Liver (tissue), 8 donors: ENCODE measurements at regions not wholly inside any gene's neighbourhood (a gene's known extent, or its start where the extent isn't known, plus 50 kb on each side); places are given as distances from the start of the nearest gene placed in this dataset.

Experiments used
- DNase-seq: peaks from one replicate; pipeline ENCODE4 v3.0.0-alpha.2; 2017; ENCODE audit warnings: low spot score
- H3K27ac ChIP-seq, 2 donors: one replicate each; pipeline ENCODE4 v1.7.0; 2013; ENCODE audit warnings: inconsistent platforms in 2 of 2, low read length in 2 of 2, control low read depth in 1 of 2, low read depth in 1 of 2, mild to moderate bottlenecking in 1 of 2
- H3K27me3 ChIP-seq, 4 donors: one replicate each; pipeline versions ENCODE4 v1.6.1 to v1.7.0; 2013; ENCODE audit warnings: low read length in 3 of 4, inconsistent platforms in 1 of 4, mild to moderate bottlenecking in 1 of 4, moderate library complexity in 1 of 4; ENCODE audit not compliant: control insufficient read depth in 4 of 4, insufficient read depth in 4 of 4
- H3K36me3 ChIP-seq, 4 donors: one replicate each; pipeline versions ENCODE4 v1.6.1 to v1.7.0; 2013; ENCODE audit warnings: low read length in 3 of 4, mild to moderate bottlenecking in 3 of 4, low read depth in 1 of 4, moderate library complexity in 1 of 4; ENCODE audit not compliant: control insufficient read depth in 4 of 4, insufficient read depth in 3 of 4
- H3K4me1 ChIP-seq, 4 donors: one replicate each; pipeline versions ENCODE4 v1.6.1 to v1.7.0; 2013; ENCODE audit warnings: low read length in 3 of 4, mild to moderate bottlenecking in 3 of 4, moderate library complexity in 1 of 4; ENCODE audit not compliant: control insufficient read depth in 4 of 4, insufficient read depth in 4 of 4
- H3K4me3 ChIP-seq, 3 donors: one replicate each; pipeline versions ENCODE4 v1.6.1 to v1.7.0; 2013; ENCODE audit warnings: low read length in 3 of 3, control low read depth in 1 of 3, low read depth in 1 of 3, mild to moderate bottlenecking in 1 of 3
- H3K9ac ChIP-seq, 2 donors: one replicate each; pipeline ENCODE4 v1.7.0; 2013; ENCODE audit warnings: low read length in 2 of 2, mild to moderate bottlenecking in 2 of 2, moderate library complexity in 2 of 2, control low read depth in 1 of 2, low read depth in 1 of 2
- H3K9me3 ChIP-seq, 4 donors: one replicate each; pipeline versions ENCODE4 v1.6.1 to v1.7.0; 2013; ENCODE audit warnings: low read length in 3 of 4; ENCODE audit not compliant: control insufficient read depth in 4 of 4
- ATF3 ChIP-seq: IDR thresholded peaks from 2 replicates; pipeline ENCODE4 v1.6.1; 2016; ENCODE audit warnings: antibody characterized with exemption
- CTCF ChIP-seq: fragments of 150-350 bp; IDR thresholded peaks from 2 replicates; pipeline ENCODE4 v1.5.1; 2017; ENCODE audit warnings: improper control_type of control experiment, low read depth, low read length; ENCODE audit not compliant: missing input control
- EGR1 ChIP-seq, 2 donors: IDR thresholded peaks; 2 replicates each; pipeline ENCODE4 v1.6.1; 2016 to 2018; ENCODE audit warnings: antibody characterized with exemption in 2 of 2, low read depth in 2 of 2
- FOXA1 ChIP-seq: IDR thresholded peaks from 2 replicates; pipeline ENCODE4 v1.6.1; 2016; ENCODE audit warnings: antibody characterized with exemption
- GABPA ChIP-seq, 2 donors: IDR thresholded peaks in 1 of 2; conservative IDR thresholded peaks in 1 of 2; 2 replicates each; pipeline ENCODE4 v1.6.1; 2016; ENCODE audit warnings: antibody characterized with exemption in 2 of 2, mild to moderate bottlenecking in 1 of 2, moderate library complexity in 1 of 2
- HNF4A ChIP-seq, 2 donors: conservative IDR thresholded peaks; 2 replicates each; pipeline ENCODE4 v1.6.1; 2016; ENCODE audit warnings: antibody characterized with exemption in 2 of 2, mild to moderate bottlenecking in 2 of 2
- HNF4G ChIP-seq: IDR thresholded peaks from 2 replicates; pipeline ENCODE4 v1.6.1; 2016; ENCODE audit warnings: antibody characterized with exemption
- JUND ChIP-seq, 2 donors: IDR thresholded peaks; 2 replicates each; pipeline ENCODE4 v1.6.1; 2016; ENCODE audit warnings: antibody characterized with exemption in 2 of 2
- MAX ChIP-seq: IDR thresholded peaks from 2 replicates; pipeline ENCODE4 v1.6.1; 2016; ENCODE audit warnings: antibody characterized with exemption
- NR2F2 ChIP-seq: IDR thresholded peaks from 2 replicates; pipeline ENCODE4 v1.6.1; 2016; ENCODE audit warnings: antibody characterized with exemption
- RAD21 ChIP-seq, 2 donors: IDR thresholded peaks; 2 replicates each; pipeline ENCODE4 v1.6.1; 2016; ENCODE audit warnings: antibody characterized with exemption in 2 of 2, mild to moderate bottlenecking in 2 of 2
- REST ChIP-seq: IDR thresholded peaks from 2 replicates; pipeline ENCODE4 v1.6.1; 2016; ENCODE audit warnings: antibody characterized with exemption, mild to moderate bottlenecking
- SP1 ChIP-seq: IDR thresholded peaks from 2 replicates; pipeline ENCODE4 v1.6.1; 2018; ENCODE audit warnings: antibody characterized with exemption, mild to moderate bottlenecking
- TAF1 ChIP-seq: conservative IDR thresholded peaks from 2 replicates; pipeline ENCODE4 v1.6.1; 2016; ENCODE audit warnings: antibody characterized with exemption, mild to moderate bottlenecking
- YY1 ChIP-seq: IDR thresholded peaks from 2 replicates; pipeline ENCODE4 v1.6.1; 2016; ENCODE audit warnings: antibody characterized with exemption, mild to moderate bottlenecking
- ZBTB33 ChIP-seq: IDR thresholded peaks from 2 replicates; pipeline ENCODE4 v1.6.1; 2016; ENCODE audit warnings: antibody characterized with exemption
- WGBS: extraction: QIAGEN DNeasy Blood & Tissue Kit; methylation state at CpG from one replicate; pipeline ENCODE4 v1.1.7; 2013; 5-methylcytosine and 5-hydroxymethylcytosine counted together
- donor health status: healthy.
- donor health status: healthy.
- donor health status: healthy.
- donor health status: healthy.
- donor health status: healthy.

- Histone ChIP-seq H3K27ac (no peak overlapping the region), H3K4me1 (no peaks in the 10 kb centered on the region), H3K36me3 (no peaks in the 10 kb centered on the region), H3K9me3 (no peaks in the 10 kb centered on the region), H3K27me3 (no peaks in the 10 kb centered on the region), H3K9ac (no peak overlapping the region), H3K4me3 (no peak overlapping the region)
- 54% methylated on average over 1 of the region's 1 CpG for WGBS
- TF ChIP-seq ZBTB33 (no peak), MAX (no peak), NR2F2 (no peak)
- no peak for DNase-seq
Measured at GRCh38 chr13:61162636-61163035, 253.0 kb downstream of the PCDH20 start.

GRCh38 chr13:61162106-61162505 is 253.5 kb downstream of the PCDH20 start:
- 54% methylated on average over 3 of the region's 3 CpGs for WGBS
- Histone ChIP-seq H3K36me3 (no peaks in the 10 kb centered on the region), H3K4me1 (no peaks in the 10 kb centered on the region), H3K27me3 (no peaks in the 10 kb centered on the region), H3K9ac (no peak overlapping the region), H3K27ac (no peak overlapping the region), H3K9me3 (no peaks in the 10 kb centered on the region), H3K4me3 (no peak overlapping the region)
- no peak for DNase-seq
- TF ChIP-seq JUND (IDR thresholded peaks at IDR 0.05) (no peak), REST (no peak), HNF4G (no peak), RAD21 (IDR thresholded peaks at IDR 0.05) (no peak), GABPA (IDR thresholded peaks at IDR 0.05 in 1 of 2, conservative IDR thresholded peaks at IDR 0.05 in 1 of 2) (no peak), NR2F2 (no peak), YY1 (no peak), HNF4A (conservative IDR thresholded peaks at IDR 0.05) (no peak)

GRCh38 chr13:61156753-61157152 is 258.9 kb downstream of the PCDH20 start:
- Histone ChIP-seq H3K9ac (no peak overlapping the region), H3K4me3 (no peak overlapping the region), H3K36me3 (no peaks in the 10 kb centered on the region), H3K27me3 (no peaks in the 10 kb centered on the region), H3K4me1 (no peaks in the 10 kb centered on the region), H3K9me3 (no peaks in the 10 kb centered on the region), H3K27ac (no peak overlapping the region)
- DNase-seq, result no peak
- WGBS, result 69% methylated on average over 1 of the region's 1 CpG
- TF ChIP-seq FOXA1 (no peak), NR2F2 (no peak), JUND (IDR thresholded peaks at IDR 0.05) (no peak), CTCF (no peak), GABPA (IDR thresholded peaks at IDR 0.05 in 1 of 2, conservative IDR thresholded peaks at IDR 0.05 in 1 of 2) (no peak), TAF1 (no peak), MAX (no peak), EGR1 (IDR thresholded peaks at IDR 0.05; ENCODE audit: low read depth in 2 of 2) (no peak), HNF4G (no peak), SP1 (no peak), YY1 (no peak), RAD21 (IDR thresholded peaks at IDR 0.05) (no peak), ATF3 (no peak), ZBTB33 (no peak), HNF4A (conservative IDR thresholded peaks at IDR 0.05) (no peak)
